HepG2 (cell line): ENCODE measurements at regions not wholly inside any gene's neighbourhood (a gene's known extent, or its start where the extent isn't known, plus 50 kb on each side); places are given as distances from the start of the nearest gene placed in this dataset.

Experiments
- ELF1 ChIP-seq: sonication (generic); formaldehyde crosslinking; IDR thresholded peaks from 2 replicates; pipeline ENCODE4 v1.4.0; 2020; ENCODE audit warnings: missing genetic modification reagents
- EZH2 ChIP-seq: conservative IDR thresholded peaks from 2 replicates; pipeline ENCODE4 v1.6.1; 2012; ENCODE audit warnings: mild to moderate bottlenecking, low read depth, low read length, moderate library complexity
- HNF4A ChIP-seq: sonication (generic); formaldehyde crosslinking; IDR thresholded peaks from 2 replicates; pipeline ENCODE4 v1.4.0; 2020; ENCODE audit warnings: missing genetic modification reagents
- JUND ChIP-seq: sonication (generic); formaldehyde crosslinking; IDR thresholded peaks from 2 replicates; pipeline ENCODE4 v1.8.0; 2022; ENCODE audit warnings: mild to moderate bottlenecking, missing genetic modification reagents
- MYNN ChIP-seq: sonication (generic); formaldehyde crosslinking; IDR thresholded peaks from 2 replicates; pipeline ENCODE4 v1.4.0; 2020; ENCODE audit warnings: mild to moderate bottlenecking, low read depth, missing genetic modification reagents
- PCBP2 ChIP-seq: fragments of 200-400 bp; formaldehyde crosslinking; optimal IDR thresholded peaks from 2 replicates; pipeline ENCODE3; 2018; ENCODE audit warnings: low read length, low read depth; ENCODE audit not compliant: poor library complexity, severe bottlenecking
- POLR2AphosphoS5 ChIP-seq: IDR thresholded peaks from 2 replicates; pipeline ENCODE4 v1.6.1; 2012; ENCODE audit warnings: low read depth, low read length
- ZBTB43 ChIP-seq: sonication (generic); formaldehyde crosslinking; conservative IDR thresholded peaks from 2 replicates; pipeline ENCODE4 v1.4.0; 2020; ENCODE audit warnings: missing genetic modification reagents
- ZNF33B ChIP-seq: sonication (generic); formaldehyde crosslinking; IDR thresholded peaks from 2 replicates; pipeline ENCODE4 v1.5.1; 2020; ENCODE audit warnings: mild to moderate bottlenecking, missing genetic modification reagents
- ZNF724P ChIP-seq: sonication (generic); formaldehyde crosslinking; IDR thresholded peaks from 2 replicates; pipeline ENCODE4 v1.8.0; 2022; ENCODE audit warnings: missing genetic modification reagents, borderline replicate concordance
- TF ChIP-seq, protein P1 (sequence below): sonication (generic); formaldehyde crosslinking; IDR thresholded peaks from 2 replicates; pipeline ENCODE4 v1.5.0; 2020; ENCODE audit warnings: mild to moderate bottlenecking, low read depth, missing genetic modification reagents, borderline replicate concordance
- TF ChIP-seq, protein P2 (sequence below): sonication (generic); formaldehyde crosslinking; IDR thresholded peaks from 2 replicates; pipeline ENCODE4 v1.5.0; 2020; ENCODE audit warnings: mild to moderate bottlenecking, missing genetic modification reagents, moderate library complexity
- TF ChIP-seq, protein P3 (sequence below): sonication (generic); formaldehyde crosslinking; IDR thresholded peaks from 2 replicates; pipeline ENCODE4 v1.4.0; 2020; ENCODE audit warnings: missing genetic modification reagents

DNA sequence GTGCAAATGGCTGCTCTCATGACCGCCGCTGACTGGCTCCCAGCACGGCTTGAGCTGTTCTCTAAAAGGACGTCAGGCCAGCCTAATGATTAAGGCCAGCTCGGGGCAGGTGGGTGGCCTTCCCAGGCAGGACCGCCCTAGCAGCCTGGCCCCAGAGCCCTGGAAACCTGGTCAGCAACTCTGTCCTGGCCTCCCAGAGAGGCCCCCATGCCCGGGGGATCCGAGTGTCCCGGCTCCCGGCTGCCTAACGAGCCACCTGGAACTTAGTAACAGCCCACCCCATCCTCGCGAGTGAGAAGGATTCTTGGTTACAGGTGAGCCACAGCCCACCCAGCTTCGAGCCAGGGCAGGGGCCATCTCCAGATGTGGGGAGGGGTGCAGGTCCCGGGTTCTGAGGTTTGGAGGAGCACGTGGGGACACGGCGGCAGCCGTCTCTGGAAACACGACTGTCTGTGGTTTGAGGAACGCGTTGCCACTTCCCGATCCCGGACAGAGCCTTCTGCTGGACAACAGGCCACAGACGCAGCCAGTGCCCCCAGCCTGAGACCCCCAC is 73.8 kb upstream of the FBRSL1 start:
- no peak for TF ChIP-seq PCBP2
- no peak for TF ChIP-seq MYNN (CRISPR knock-in tag)
- TF ChIP-seq ZNF33B (CRISPR knock-in tag), result no peak
- TF ChIP-seq ELF1 (CRISPR knock-in tag), result no peak
- TF ChIP-seq, protein P1, sequence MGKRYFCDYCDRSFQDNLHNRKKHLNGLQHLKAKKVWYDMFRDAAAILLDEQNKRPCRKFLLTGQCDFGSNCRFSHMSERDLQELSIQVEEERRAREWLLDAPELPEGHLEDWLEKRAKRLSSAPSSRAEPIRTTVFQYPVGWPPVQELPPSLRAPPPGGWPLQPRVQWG (CRISPR knock-in tag), result no peak
- TF ChIP-seq ZNF724P, result no peak
- no peak for TF ChIP-seq POLR2AphosphoS5
- TF ChIP-seq, protein P2, sequence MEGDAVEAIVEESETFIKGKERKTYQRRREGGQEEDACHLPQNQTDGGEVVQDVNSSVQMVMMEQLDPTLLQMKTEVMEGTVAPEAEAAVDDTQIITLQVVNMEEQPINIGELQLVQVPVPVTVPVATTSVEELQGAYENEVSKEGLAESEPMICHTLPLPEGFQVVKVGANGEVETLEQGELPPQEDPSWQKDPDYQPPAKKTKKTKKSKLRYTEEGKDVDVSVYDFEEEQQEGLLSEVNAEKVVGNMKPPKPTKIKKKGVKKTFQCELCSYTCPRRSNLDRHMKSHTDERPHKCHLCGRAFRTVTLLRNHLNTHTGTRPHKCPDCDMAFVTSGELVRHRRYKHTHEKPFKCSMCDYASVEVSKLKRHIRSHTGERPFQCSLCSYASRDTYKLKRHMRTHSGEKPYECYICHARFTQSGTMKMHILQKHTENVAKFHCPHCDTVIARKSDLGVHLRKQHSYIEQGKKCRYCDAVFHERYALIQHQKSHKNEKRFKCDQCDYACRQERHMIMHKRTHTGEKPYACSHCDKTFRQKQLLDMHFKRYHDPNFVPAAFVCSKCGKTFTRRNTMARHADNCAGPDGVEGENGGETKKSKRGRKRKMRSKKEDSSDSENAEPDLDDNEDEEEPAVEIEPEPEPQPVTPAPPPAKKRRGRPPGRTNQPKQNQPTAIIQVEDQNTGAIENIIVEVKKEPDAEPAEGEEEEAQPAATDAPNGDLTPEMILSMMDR (CRISPR knock-in tag), result no peak
- TF ChIP-seq JUND (CRISPR knock-in tag), result no peak
- no peak for TF ChIP-seq HNF4A
- TF ChIP-seq, protein P3, sequence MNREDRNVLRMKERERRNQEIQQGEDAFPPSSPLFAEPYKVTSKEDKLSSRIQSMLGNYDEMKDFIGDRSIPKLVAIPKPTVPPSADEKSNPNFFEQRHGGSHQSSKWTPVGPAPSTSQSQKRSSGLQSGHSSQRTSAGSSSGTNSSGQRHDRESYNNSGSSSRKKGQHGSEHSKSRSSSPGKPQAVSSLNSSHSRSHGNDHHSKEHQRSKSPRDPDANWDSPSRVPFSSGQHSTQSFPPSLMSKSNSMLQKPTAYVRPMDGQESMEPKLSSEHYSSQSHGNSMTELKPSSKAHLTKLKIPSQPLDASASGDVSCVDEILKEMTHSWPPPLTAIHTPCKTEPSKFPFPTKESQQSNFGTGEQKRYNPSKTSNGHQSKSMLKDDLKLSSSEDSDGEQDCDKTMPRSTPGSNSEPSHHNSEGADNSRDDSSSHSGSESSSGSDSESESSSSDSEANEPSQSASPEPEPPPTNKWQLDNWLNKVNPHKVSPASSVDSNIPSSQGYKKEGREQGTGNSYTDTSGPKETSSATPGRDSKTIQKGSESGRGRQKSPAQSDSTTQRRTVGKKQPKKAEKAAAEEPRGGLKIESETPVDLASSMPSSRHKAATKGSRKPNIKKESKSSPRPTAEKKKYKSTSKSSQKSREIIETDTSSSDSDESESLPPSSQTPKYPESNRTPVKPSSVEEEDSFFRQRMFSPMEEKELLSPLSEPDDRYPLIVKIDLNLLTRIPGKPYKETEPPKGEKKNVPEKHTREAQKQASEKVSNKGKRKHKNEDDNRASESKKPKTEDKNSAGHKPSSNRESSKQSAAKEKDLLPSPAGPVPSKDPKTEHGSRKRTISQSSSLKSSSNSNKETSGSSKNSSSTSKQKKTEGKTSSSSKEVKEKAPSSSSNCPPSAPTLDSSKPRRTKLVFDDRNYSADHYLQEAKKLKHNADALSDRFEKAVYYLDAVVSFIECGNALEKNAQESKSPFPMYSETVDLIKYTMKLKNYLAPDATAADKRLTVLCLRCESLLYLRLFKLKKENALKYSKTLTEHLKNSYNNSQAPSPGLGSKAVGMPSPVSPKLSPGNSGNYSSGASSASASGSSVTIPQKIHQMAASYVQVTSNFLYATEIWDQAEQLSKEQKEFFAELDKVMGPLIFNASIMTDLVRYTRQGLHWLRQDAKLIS (CRISPR knock-in tag), result no peak
- no peak for TF ChIP-seq ZBTB43 (CRISPR knock-in tag)
- no peak for TF ChIP-seq EZH2
